Left renal cortex interstitium (tissue), 4 donors: ENCODE measurements at regions not wholly inside any gene's neighbourhood (a gene's known extent, or its start where the extent isn't known, plus 50 kb on each side); places are given as distances from the start of the nearest gene placed in this dataset.

Experiments
- DNase-seq, 4 donors: peaks; one replicate each; pipeline ENCODE4 v3.0.0-alpha.2; 2013; ENCODE audit warnings: low read depth in 4 of 4, low spot score in 2 of 4, missing footprints in 1 of 4

GRCh38 chr3:102102394-102102793 is 253.1 kb downstream of the NFKBIZ start:
- no peak for DNase-seq

- no peak for DNase-seq
These were observed 254.7 kb downstream of the NFKBIZ start for GRCh38 chr3:102104033-102104432.

- DNase-seq: no peak
These were observed 255.9 kb downstream of the NFKBIZ start for GRCh38 chr3:102105193-102105592.

- no peak for DNase-seq
These were observed 257.2 kb downstream of the NFKBIZ start for GRCh38 chr3:102106416-102107097.

DNA sequence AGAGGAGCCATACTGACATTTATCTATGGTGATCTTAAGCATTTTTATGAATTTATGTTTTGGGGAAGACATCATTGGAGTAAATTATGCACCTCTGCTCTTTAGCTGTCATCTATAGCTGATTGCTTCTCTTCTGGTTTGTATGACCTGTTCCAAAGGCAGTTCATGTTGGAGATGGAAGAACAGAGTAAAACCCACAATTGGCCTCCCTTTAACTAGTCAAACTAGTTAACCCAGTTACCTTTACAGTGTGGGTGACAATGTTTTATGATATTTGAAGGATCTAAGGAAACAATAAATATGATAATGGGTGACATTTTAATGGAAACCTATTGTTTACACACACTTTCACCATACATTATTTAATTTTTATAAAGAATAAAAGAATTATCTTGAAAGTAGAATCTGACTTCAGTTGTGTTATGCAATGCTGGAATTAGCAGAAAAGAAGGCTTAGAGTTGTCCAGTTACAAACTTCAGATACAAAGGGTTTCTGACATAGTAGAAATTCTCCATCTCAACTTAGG is 263.5 kb downstream of the NFKBIZ start:
- DNase-seq: no peak

DNA sequence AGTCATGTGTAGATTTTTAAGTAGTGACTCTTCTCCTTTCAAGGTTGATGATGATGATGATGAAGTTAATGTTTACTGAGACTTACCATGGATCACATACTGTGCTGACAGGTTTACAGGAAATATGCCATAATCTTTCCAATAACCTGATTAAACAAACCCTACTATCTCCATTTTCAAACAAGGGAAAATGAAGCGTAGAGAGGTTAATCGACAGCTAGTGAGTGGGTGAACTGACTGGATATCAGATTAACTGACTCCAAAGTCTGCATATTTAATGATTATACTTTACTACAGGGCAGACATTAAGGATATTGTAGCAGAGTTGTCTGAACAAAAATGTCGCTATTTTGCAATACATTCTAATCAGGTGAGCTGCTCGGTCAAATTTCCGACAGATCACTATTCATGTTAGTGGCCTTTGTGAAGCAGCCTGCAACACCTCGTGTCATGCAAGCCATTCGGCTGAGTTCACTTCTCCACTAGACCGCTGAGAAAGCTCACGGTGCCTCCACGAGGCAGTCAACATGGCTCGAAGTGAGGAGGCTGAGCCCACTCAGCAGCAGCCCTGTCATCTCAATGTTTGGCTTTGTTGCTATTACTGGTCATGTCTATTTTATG is 264.2 kb downstream of the NFKBIZ start:
- DNase-seq: no peak

DNA sequence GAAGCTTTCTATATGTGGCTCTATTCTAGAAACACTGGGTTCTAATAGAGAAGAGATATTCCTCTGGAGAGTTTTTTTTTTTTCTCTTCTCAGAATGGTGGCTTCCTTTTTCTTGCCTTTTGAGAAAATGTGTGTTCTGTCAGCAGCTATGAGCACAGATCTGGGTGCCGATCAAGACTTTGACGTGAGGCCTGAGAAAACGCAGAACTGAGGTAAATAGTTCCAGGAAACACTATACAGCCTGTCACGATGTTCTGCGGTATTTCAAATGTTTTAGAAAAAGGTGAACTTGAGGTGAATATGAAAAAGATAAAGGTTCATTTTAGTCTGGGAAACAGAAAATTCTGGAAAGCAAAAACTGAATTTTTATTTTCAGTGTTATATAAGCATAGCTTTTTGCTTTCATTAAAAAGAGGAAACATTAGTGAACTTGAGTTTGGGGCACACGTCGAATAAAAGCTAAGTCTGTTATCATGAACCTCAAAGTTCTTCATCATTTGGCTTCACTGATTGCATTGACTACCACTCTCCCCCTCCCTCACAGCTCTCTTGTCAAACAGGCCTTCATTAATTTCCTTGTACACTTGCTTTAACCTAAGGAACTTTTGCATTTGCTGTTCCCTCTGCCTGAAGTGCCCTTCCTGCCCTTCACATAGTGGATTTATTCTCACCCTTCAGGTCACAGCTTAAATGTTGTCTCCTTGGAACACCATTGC is 265.1 kb downstream of the NFKBIZ start:
- DNase-seq: no peak

GRCh38 chr3:102122527-102122926 is 273.2 kb downstream of the NFKBIZ start:
- DNase-seq: no peak

DNA sequence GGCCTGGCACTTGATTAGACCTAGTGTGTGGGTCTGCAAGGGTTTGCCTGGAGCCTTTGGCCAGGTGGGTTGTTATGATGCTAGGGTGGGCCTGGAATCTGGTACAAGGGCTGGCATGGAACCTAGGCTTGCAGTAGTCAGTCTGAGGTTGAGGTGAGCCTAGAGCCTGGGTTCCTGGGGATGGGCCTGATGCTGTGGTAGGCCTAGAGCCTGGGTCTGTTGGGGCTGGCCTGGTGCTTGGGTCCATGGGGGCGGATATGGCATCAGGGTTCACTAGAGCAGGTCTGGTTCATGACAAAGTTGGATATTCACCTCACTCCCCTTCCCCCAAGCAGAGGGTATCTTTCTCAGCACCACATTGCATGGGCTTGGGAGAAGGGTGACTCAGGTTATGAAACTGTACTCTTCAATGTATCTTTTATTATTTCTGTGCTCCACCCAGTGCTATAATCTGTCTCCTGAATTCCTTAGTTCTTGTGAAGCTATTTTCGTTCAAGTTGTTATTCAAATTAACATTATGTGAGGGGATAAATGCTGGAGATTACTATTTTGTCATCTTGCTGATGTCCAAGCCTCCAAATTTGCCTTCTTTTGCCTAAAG is 274.4 kb downstream of the NFKBIZ start:
- DNase-seq: no peak

GRCh38 chr3:102124282-102124681 is 275.0 kb downstream of the NFKBIZ start:
- no peak for DNase-seq

- no peak for DNase-seq
These were observed 275.4 kb downstream of the NFKBIZ start for GRCh38 chr3:102124704-102125103.

DNA sequence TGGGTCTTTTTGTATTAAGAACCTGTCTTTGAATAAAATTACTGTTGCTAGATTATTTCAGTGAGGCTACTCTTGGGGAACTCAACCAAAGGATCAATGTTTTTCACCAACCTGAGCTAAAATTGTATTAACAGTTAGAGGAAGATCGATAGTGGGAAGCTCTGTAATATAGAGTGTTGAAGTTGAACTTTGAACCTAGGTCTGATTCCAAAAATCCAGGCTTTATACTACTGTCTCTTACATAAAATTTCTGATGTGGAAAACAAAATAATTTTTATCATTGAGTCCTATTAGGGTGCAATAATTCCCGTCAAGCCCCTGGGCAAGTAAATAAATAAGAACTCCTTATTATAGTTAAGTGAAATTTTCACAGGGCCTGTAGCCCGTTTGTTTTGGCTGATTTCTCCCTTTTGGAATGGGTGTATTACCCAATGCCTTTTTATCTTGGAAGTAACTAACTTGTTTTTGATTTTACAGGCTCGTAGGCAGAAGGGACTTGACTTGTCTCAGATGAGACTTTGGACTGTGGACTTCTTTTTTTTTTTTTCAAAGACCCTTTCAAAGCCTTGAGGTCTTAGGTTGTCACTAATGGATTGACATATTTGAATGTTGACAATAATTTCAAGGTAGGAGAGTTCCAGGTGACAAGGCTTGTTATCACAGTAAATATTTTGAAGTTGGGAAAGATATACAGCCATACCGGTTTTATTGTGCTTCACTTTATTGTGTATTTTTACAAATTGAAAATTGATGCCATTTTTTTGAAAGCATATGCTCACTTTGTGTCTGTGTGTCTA is 276.1 kb downstream of the NFKBIZ start:
- no peak for DNase-seq

GRCh38 chr3:102125994-102126368 is 276.7 kb downstream of the NFKBIZ start:
- DNase-seq: no peak

DNA sequence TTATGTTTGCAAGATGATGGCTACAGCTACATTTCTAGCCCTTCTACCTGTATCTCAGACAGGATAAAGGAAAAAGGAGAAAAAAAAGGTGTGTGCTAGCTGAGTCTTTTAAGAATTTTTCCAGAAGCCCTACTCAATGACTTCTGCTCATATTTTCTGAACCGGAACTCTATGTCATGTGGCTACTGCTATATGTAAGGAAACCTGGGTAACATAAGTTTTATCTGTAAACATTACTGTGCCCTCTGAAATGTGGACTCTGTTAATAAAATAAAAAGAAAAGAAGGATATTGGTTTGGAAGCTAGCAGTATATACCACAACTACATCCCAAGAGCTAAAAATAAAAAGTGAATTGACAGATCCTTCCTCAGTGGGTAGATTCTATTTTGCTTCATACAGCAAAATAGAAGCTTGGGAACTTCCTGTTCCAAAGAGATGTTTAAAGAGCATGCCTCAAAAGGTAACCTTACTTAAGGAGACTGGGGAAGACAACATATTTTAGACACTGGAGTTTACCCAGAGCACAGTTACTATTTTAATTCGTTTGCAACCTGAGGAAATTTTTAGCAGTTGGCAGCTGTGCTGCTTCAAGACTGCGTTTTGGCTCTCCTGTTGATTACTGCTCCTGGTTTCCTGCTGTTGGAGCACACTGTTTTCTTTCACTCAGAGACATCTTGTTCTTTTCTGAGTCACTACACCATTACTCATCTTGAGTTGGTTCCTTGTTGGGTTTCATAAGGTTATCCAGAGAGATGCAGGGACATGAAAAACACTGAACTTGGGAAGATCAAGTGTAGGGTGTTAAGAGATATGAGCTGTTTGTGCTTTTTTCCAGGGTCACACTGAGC is 280.7 kb downstream of the NFKBIZ start:
- DNase-seq: no peak

GRCh38 chr3:102132370-102132769 is 283.1 kb downstream of the NFKBIZ start:
- no peak for DNase-seq

DNA sequence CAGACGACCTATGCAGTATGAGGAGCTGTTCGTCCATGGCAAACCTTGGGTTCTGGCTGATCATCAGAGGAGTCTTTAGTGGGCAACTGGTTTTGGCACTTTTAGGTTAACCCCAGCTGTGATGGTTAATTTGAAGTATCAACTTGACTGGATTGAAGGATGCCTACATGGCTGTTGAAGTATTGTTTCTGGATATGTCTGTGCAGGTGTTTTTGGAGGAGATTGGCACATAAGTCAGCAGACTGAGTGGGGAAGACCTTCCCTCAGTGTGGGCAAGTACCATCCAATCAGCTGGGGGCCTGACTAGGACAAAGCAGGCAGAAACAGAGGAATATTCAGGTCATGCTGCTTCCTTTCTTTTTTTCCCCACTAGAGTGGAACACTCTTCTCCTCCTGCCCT is 284.1 kb downstream of the NFKBIZ start:
- no peak for DNase-seq

DNA sequence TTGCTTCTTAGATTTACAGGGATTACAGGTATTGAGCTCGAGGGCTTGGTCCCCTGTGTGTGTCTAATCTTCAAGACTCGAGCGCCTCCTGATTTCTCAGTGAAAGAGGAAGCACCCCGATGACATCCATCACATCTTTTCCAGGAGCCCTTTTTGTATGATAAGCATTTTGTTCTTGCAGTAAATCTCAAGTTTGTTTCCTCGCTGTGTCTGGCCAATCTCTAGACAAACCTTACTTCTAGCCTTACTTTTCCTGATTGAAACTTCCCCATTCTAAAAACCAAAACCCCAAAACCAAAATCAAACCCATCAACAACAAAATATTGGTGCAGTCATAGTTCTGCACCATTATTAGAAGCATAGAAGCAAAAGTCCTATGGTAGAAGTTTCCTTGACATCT is 286.0 kb downstream of the NFKBIZ start:
- DNase-seq: no peak

GRCh38 chr3:102136183-102136582 is 286.9 kb downstream of the NFKBIZ start:
- no peak for DNase-seq

DNA sequence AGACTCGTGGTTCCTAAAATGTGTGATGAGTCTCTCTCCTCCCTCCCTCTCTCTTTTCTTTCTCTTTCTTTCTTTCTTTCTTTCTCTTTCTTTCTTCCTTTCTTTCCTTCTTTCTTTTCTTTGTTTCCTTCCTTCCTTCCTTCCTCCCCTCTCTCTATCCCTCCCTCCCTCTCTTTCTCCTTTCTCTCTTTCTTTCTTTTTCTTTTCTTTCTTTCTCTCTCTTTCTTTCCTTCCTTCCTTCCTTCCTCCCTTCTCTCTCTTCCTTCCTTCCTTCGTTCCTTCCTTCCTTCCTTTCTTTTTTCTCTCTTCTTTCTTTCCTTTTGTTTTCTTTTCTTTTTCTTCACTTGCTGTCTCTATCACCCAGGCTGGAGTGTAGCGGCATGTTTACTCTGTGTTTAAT is 290.8 kb downstream of the NFKBIZ start:
- DNase-seq: no peak
